Stomach (tissue), 8 donors: ENCODE measurements at regions not wholly inside any gene's neighbourhood (a gene's known extent, or its start where the extent isn't known, plus 50 kb on each side); places are given as distances from the start of the nearest gene placed in this dataset.
A peak's percentile ranks its signal among the peaks of the same experiment; 100 is the strongest.

Experiments used
- DNase-seq, 2 donors: peaks; one replicate each; pipeline versions ENCODE4 v3.0.0 to v3.0.0-alpha.2; 2013 to 2019
- H3K27ac ChIP-seq, 5 donors: fragments of 200-600 bp in 4 of 5; sonication (generic) in 4 of 5; one replicate each; pipeline ENCODE4 v1.5.1; 2013 to 2019; ENCODE audit warnings: mild to moderate bottlenecking in 1 of 5, moderate library complexity in 1 of 5
- H3K27me3 ChIP-seq, 3 donors: fragments of 200-600 bp; sonication (generic); one replicate each; pipeline ENCODE4 v1.5.1; 2017 to 2019; ENCODE audit warnings: mixed run types in 1 of 3
- H3K36me3 ChIP-seq, 4 donors: fragments of 200-600 bp; sonication (generic); 1 replicate in 3 of 4; 2 replicates in 1 of 4; pipeline ENCODE4 v1.5.1; 2016 to 2019
- H3K4me1 ChIP-seq, 4 donors: fragments of 200-600 bp; sonication (generic); one replicate each; pipeline ENCODE4 v1.5.1; 2016 to 2019
- H3K4me3 ChIP-seq, 4 donors: fragments of 200-600 bp; sonication (generic) in 3 of 4; one replicate each; pipeline ENCODE4 v1.5.1; 2016 to 2019; ENCODE audit warnings: mild to moderate bottlenecking in 1 of 4
- H3K9me3 ChIP-seq, 4 donors: fragments of 200-600 bp; sonication (generic); one replicate each; pipeline ENCODE4 v1.5.1; 2016 to 2019
- EP300 ChIP-seq: sonication (generic); formaldehyde crosslinking; IDR thresholded peaks from one replicate; pipeline ENCODE4 v1.6.1; 2017; ENCODE audit warnings: antibody characterized with exemption
- POLR2A ChIP-seq, 4 donors: fragments of 450-650 bp; IDR thresholded peaks; one replicate each; pipeline ENCODE4 v1.6.1; 2016; ENCODE audit warnings: antibody characterized with exemption in 4 of 4, control low read depth in 2 of 4, mild to moderate bottlenecking in 1 of 4, moderate library complexity in 1 of 4
- POLR2AphosphoS5 ChIP-seq, 3 donors: sonication (generic); formaldehyde crosslinking; IDR thresholded peaks; one replicate each; pipeline ENCODE4 v1.6.1; 2016; ENCODE audit warnings: antibody characterized with exemption in 3 of 3
- WGBS, 5 donors: extraction: QIAGEN DNeasy Blood & Tissue Kit in 3 of 5; methylation state at CpG; one replicate each; pipeline versions ENCODE4 v1.1.5 to v1.1.7; 2013 to 2018; 5-methylcytosine and 5-hydroxymethylcytosine counted together
- intact Hi-C: fragments of 100-400 bp; cut with DNase I; formaldehyde crosslinking; loops from one replicate; pipeline ENCODE4 v1.15.1; 2023; ENCODE audit warnings: low total_unique reads
- TF ChIP-seq, protein P1 (sequence below), 7 experiments: fragments of 450-650 bp in 4 of 7; fragments of 200-600 bp in 3 of 7; sonication (generic) in 3 of 7; IDR thresholded peaks; one replicate each; pipeline ENCODE4 v1.5.1; 2016 to 2019; ENCODE audit warnings: antibody characterized with exemption in 7 of 7, control low read depth in 2 of 7, mild to moderate bottlenecking in 1 of 7
- donor health status: healthy with polysubstance abuse.
- donor health status: Bipolar disorder and iron deficiency.
- donor health status: healthy.

DNA sequence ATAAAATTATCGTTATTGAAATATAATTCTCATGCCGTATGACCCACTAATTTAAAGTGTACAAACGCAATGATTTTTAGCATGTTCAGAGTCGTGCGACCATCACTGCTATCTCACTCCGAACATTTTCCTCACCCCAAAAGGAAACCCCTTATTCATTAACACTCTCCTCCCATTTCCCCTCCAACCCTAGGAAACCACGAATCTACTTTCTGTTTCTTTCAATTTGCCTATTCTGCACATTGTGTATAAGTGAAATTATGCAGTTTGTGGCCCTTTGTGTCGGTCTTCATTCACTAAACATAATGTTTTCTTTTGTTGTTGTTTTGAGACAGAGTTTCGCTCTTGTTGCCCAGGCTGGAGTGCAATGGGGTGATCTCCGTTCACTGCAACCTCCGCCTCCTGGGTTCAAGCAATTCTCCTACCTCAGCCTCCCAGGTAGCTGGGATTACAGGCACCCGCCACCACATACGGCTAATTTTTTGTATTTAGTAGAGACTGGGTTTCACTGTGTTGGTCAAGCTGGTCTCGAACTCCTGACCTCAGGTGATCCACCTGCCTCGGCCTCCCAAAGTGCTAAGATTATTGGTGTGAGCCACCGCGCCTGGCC, 99.7 kb upstream of the ZNF217 start:
- 78 to 88% (median 88%) methylated on average over 17 of the region's 17 CpGs for WGBS, 5 donors
- Histone ChIP-seq H3K4me3 (no peak overlapping the region), H3K4me1 (peaks cover 0 to 13% (median 2%) of the 10 kb centered on the region in 4 donors), H3K27me3 (no peaks in the 10 kb centered on the region), H3K27ac (no peak overlapping the region), H3K9me3 (no peaks in the 10 kb centered on the region), H3K36me3 (no peaks in the 10 kb centered on the region)
- intact Hi-C loops = no loop called here
- TF ChIP-seq EP300 (no peak), POLR2A (IDR thresholded peaks at IDR 0.05) (no peak), POLR2AphosphoS5 (IDR thresholded peaks at IDR 0.05) (no peak)
- TF ChIP-seq, protein P1, sequence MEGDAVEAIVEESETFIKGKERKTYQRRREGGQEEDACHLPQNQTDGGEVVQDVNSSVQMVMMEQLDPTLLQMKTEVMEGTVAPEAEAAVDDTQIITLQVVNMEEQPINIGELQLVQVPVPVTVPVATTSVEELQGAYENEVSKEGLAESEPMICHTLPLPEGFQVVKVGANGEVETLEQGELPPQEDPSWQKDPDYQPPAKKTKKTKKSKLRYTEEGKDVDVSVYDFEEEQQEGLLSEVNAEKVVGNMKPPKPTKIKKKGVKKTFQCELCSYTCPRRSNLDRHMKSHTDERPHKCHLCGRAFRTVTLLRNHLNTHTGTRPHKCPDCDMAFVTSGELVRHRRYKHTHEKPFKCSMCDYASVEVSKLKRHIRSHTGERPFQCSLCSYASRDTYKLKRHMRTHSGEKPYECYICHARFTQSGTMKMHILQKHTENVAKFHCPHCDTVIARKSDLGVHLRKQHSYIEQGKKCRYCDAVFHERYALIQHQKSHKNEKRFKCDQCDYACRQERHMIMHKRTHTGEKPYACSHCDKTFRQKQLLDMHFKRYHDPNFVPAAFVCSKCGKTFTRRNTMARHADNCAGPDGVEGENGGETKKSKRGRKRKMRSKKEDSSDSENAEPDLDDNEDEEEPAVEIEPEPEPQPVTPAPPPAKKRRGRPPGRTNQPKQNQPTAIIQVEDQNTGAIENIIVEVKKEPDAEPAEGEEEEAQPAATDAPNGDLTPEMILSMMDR (IDR thresholded peaks at IDR 0.05) = no peak
- no peak for DNase-seq

DNA sequence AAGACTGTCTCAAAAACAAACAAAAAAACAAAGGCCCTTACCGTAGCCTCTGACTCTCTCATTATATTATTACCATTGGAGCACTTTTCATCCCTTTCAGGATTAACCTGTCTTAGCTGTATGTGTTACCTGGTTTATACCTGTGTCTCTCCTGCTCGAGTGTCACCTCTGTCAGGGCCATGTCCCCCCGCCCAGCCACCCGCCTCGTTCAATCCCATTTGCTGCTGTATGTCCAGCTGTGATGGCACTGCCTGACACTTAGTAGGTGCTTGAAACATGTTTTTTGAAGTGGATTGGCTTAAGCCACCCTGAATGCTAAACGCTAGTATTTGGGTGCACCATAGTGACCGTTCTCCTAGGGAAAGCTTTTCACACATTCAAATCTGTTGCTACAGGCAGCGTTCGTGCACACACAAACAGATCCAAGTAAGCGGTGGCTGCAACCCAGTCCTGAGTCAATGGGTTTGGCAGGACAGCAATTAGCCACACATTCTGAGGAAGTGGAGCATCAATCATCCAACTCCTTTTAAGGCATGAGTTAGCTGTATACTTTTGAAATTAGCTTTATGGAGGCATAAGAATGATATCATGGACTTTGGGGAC, 98.9 kb upstream of the ZNF217 start:
- WGBS, 5 donors = 63 to 83% (median 76%) methylated on average over 10 of the region's 10 CpGs
- Histone ChIP-seq H3K4me3 (no peak overlapping the region), H3K4me1 (peaks cover 0 to 13% (median 2%) of the 10 kb centered on the region in 4 donors), H3K27ac (no peak overlapping the region), H3K9me3 (no peaks in the 10 kb centered on the region), H3K27me3 (no peaks in the 10 kb centered on the region), H3K36me3 (no peaks in the 10 kb centered on the region)
- DNase-seq = peak in 1 of 2 donors; percentile 76
- TF ChIP-seq, protein P1 (IDR thresholded peaks at IDR 0.05) = no peak
- TF ChIP-seq POLR2AphosphoS5 (IDR thresholded peaks at IDR 0.05) = peak in 1 of 3 donors; percentile 9
- intact Hi-C loops = no loop called here

DNA sequence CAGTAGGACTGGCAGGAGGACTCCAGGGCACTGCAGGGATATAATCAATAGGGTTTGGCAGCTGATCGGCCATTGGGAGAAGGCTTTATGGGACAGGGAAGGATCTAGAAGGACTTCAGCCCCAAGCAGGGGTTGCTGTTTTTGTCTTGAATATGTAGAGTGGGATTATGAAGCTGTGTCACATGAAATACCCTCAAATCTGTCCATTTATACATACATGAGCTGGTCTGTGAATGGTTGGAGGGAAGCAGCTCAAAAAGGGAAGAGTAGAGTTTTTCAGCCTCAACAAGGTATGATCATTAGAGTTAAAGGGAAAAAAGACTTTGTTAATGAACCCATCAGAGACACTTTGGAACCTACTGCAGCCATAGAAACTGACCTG, 98.2 kb upstream of the ZNF217 start:
- Histone ChIP-seq H3K9me3 (no peaks in the 10 kb centered on the region), H3K36me3 (no peaks in the 10 kb centered on the region), H3K27ac (no peak overlapping the region), H3K4me1 (peaks cover 0 to 13% (median 2%) of the 10 kb centered on the region in 4 donors), H3K4me3 (no peak overlapping the region), H3K27me3 (no peaks in the 10 kb centered on the region)
- 75 to 97% (median 92%) methylated on average over 1 of the region's 1 CpG for WGBS, 5 donors
- DNase-seq = no peak
- TF ChIP-seq POLR2A (IDR thresholded peaks at IDR 0.05) (no peak), EP300 (no peak), POLR2AphosphoS5 (IDR thresholded peaks at IDR 0.05) (no peak)
- TF ChIP-seq, protein P1 (IDR thresholded peaks at IDR 0.05) = no peak
- intact Hi-C loops = no loop called here

DNA sequence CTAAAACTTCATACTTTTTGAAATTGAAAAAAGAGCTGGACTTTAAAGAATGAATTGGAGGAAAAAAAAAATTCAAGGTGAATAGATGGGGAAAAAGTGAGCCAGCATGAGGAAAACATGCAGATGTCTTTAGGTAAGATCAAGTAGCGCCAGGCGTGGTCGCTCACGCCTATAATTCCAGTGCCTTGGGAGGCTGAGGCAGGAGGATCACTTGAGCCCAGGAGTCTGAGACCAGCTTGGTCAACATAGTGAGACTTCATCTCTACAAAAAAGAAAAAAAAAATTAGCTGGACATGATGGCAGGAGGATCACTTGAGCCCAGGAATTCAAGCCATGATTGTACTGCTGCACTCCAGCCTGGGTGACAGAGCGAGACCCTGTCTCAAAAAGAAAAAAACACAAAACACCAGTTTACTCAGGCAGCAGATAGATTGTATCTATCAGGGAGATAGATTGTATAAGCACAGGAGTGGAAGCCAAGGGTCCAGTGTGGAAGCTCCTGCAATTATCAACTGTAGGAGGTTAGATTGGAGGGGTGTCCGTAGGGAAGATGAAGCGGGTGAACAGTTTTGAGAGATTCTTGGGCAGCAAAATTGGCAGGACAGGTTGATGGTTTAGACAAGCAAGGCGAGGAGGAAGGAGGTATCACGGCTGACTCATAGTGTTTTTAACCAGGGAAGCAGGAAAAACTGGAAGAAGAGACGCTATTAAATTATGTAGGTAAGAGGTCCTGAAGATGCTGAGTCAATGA, 97.6 kb upstream of the ZNF217 start:
- Histone ChIP-seq H3K36me3 (no peaks in the 10 kb centered on the region), H3K9me3 (no peaks in the 10 kb centered on the region), H3K27ac (no peak overlapping the region), H3K4me3 (no peak overlapping the region), H3K4me1 (peaks cover 0 to 13% (median 2%) of the 10 kb centered on the region in 4 donors), H3K27me3 (no peaks in the 10 kb centered on the region)
- intact Hi-C loops = no loop called here
- WGBS, 5 donors = 80 to 88% (median 86%) methylated on average over 10 of the region's 10 CpGs
- TF ChIP-seq, protein P1 (IDR thresholded peaks at IDR 0.05) = no peak
- TF ChIP-seq POLR2AphosphoS5 (IDR thresholded peaks at IDR 0.05) = no peak
- no peak for TF ChIP-seq EP300
- TF ChIP-seq POLR2A (IDR thresholded peaks at IDR 0.05) = no peak
- no peak for DNase-seq
